ACHN (cell line): ENCODE measurements at regions not wholly inside any gene's neighbourhood (a gene's known extent, or its start where the extent isn't known, plus 50 kb on each side); places are given as distances from the start of the nearest gene placed in this dataset.
"Not testable (repeated sequence)": the region's sequence is repeated elsewhere in the genome, so short reads cannot be mapped to it uniquely, and the experiment has no call there.

Experiments
- DNase-seq: peaks from one replicate; pipeline ENCODE4 v3.0.0-alpha.2; 2015
- in situ Hi-C: cut with HindIII; loops from 2 replicates; pipeline ENCODE4 v1.10.0; 2017; ENCODE audit warnings: low sequenced_read_pairs, low pct_ligation_motif_present, low pct_unique_long_range_greater_than_20kb

- DNase-seq, in situ Hi-C loops: not testable (repeated sequence)
Measured at GRCh38 chr2:356304-356703, 68.4 kb upstream of the ALKAL2 start.

- in situ Hi-C loops, result no loop called here
- no peak for DNase-seq
Measured at GRCh38 chr2:355773-356172, 67.9 kb upstream of the ALKAL2 start.

GRCh38 chr2:352696-353095 lies 64.8 kb upstream of the ALKAL2 start:
- DNase-seq, result no peak
- in situ Hi-C loops, result no loop called here

GRCh38 chr2:349390-349789 lies 61.5 kb upstream of the ALKAL2 start:
- in situ Hi-C loops, result no loop called here
- DNase-seq, result no peak

- no peak for DNase-seq
- in situ Hi-C loops, result no loop called here
Measured at GRCh38 chr2:348361-348916, 60.5 kb upstream of the ALKAL2 start.

GRCh38 chr2:344811-345210 lies 56.9 kb upstream of the ALKAL2 start:
- in situ Hi-C loops, result no loop called here
- DNase-seq, result no peak

GRCh38 chr2:343355-343754 lies 55.5 kb upstream of the ALKAL2 start:
- in situ Hi-C loops, result no loop called here
- no peak for DNase-seq

GRCh38 chr2:341912-342311 lies 54.0 kb upstream of the ALKAL2 start:
- in situ Hi-C loops, result no loop called here

GRCh38 chr2:341017-341542 lies 53.2 kb upstream of the ALKAL2 start:
- in situ Hi-C loops, result no loop called here
- no peak for DNase-seq

More at GRCh38 chr2:341912-342311, 54.0 kb upstream of the ALKAL2 start:
- DNase-seq, result no peak
